GM10248 (cell line): ENCODE measurements at regions not wholly inside any gene's neighbourhood (a gene's known extent, or its start where the extent isn't known, plus 50 kb on each side); places are given as distances from the start of the nearest gene placed in this dataset.

Experiments used
- CTCF ChIA-PET: fragments of 300-600 bp; sonication (Branson Sonifier 250); formaldehyde crosslinking; extraction: SDS; loops from one replicate; lab custom pipeline; 2021; ENCODE audit warnings: antibody characterized with exemption; lab: Yijun Ruan, JAX
- POLR2A ChIA-PET: fragments of 350-650 bp; sonication (Branson Sonifier 250); formaldehyde crosslinking; extraction: SDS; loops from one replicate; lab custom pipeline; 2020; ENCODE audit warnings: antibody characterized with exemption; lab: Yijun Ruan, JAX
- DNase-seq: peaks from one replicate; pipeline ENCODE4 v3.0.0; 2012; ENCODE audit errors: extremely low spot score
- TF ChIP-seq, protein P1 (sequence below): IDR thresholded peaks from 2 replicates; pipeline ENCODE4 v1.5.1; 2012; ENCODE audit warnings: mild to moderate bottlenecking, low read depth; ENCODE audit errors: extremely low read depth, missing control alignments, control extremely low read depth

DNA sequence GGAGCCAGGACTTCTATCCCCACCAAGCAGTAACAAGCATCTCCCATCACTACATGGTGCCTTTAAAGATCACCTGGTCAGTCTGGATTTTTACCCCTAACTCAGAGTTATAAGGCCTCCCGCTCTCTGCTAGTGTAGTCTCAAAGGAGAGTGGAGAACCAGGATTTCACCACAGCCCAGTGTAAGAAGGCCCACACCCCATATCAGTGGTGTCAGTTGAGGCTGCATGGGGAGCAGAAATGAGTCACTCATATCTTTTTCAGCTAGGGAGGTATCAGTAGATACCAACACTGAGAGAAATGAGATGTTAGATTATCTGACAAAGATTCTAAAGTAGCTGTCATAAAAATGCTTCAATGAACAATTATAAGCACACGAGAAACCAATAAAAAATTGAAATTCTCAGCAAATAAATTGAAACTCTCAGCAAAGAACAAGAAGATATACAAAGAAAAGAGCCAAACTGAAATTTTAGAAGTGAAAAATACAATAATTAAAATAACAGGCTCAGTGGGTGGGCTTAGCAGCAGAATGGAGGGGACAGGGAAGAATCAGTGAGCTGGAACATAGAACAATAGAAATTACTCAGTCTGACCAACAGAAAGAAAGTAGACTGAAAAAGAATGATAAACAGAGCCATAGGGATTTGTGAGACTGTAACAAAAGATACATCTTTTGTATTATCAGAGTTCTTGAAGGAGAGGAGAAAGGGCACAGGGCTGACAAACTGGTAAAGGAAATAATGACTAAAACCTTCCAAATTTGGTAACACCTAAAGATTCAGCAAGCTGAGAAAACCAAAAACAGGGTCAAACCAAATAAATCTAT is 257.7 kb downstream of the ANAPC1 start:
- no peak for DNase-seq
- ChIA-PET CTCF (no interaction called here), POLR2A (no interaction called here)
- TF ChIP-seq, protein P1, sequence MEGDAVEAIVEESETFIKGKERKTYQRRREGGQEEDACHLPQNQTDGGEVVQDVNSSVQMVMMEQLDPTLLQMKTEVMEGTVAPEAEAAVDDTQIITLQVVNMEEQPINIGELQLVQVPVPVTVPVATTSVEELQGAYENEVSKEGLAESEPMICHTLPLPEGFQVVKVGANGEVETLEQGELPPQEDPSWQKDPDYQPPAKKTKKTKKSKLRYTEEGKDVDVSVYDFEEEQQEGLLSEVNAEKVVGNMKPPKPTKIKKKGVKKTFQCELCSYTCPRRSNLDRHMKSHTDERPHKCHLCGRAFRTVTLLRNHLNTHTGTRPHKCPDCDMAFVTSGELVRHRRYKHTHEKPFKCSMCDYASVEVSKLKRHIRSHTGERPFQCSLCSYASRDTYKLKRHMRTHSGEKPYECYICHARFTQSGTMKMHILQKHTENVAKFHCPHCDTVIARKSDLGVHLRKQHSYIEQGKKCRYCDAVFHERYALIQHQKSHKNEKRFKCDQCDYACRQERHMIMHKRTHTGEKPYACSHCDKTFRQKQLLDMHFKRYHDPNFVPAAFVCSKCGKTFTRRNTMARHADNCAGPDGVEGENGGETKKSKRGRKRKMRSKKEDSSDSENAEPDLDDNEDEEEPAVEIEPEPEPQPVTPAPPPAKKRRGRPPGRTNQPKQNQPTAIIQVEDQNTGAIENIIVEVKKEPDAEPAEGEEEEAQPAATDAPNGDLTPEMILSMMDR: no peak

DNA sequence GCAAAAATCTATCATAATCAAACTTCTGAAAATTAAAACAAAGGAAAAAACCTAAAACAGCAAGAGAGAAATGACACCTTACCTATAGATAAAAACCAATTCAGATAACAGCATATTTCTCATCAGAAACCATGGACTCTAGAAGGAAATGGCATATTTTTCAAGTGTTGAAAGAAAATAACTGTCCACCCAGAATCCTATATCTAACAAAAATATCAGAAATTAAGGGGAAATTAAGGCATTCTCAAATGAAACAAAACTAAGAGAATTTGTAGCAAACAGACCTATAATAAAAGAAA is 257.2 kb downstream of the ANAPC1 start:
- POLR2A ChIA-PET: no interaction called here
- no peak for DNase-seq
- TF ChIP-seq, protein P1: no peak
- CTCF ChIA-PET: no interaction called here

DNA sequence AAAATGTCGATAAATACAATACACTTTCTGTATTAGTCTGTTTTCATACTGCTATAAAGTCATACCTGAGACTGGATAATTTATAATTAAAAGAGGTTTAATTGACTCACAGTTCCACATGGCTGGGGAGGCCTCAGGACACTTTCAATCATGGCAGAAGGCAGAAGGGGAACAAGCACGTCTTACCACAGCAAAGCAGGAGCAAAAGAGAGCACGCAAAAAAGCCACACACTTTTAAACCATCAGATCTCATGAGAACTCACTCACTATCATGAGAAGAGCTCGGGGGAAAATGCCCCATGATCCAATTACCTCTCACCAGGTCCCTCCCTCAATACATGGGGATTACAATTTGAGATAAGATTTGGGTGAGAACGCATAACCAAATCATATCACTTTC is 256.7 kb downstream of the ANAPC1 start:
- ChIA-PET CTCF (no interaction called here), POLR2A (no interaction called here)
- no peak for DNase-seq
- TF ChIP-seq, protein P1: no peak

DNA sequence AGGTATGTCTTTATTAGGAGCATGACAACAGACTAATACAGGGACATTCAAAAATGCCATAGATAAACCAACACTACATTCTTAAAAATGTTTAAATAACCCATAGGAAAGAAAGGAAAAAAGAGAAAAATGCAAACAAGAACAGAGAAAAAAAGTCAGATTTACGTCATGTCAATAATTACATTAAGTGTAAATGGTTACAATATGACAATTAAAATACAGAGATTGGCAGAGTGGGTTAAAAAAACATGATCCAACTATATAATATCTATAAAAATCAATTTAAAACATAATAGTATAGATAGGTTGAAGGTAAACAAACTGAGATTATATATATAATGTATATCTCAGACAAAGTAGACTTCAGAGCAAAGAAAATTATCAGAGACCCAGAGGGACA is 255.8 kb downstream of the ANAPC1 start:
- TF ChIP-seq, protein P1: no peak
- no peak for DNase-seq
- ChIA-PET CTCF (no interaction called here), POLR2A (no interaction called here)

DNA sequence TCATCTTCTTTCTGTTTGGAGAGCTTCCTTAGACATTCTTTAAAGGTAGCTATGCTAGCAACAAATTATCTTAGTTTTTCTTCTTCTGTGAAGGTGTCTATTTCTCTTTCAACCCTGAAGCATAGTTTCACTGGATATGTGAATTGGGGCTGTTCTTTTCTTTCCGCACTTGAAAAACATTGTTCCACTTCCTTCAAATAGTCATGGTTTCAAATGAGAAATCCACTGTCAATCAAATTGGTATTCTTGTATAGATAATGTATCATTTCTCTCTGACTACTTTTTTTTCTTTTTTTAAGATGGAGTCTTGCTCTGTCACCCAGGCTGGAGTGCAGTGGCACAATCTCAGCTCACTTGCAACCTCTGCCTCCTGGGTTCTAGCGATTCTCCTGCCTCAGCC is 254.0 kb downstream of the ANAPC1 start:
- POLR2A ChIA-PET: no interaction called here
- TF ChIP-seq, protein P1: no peak
- CTCF ChIA-PET: interaction anchor here (1.2 kb wide), 1 partner anchor 11 kb away, joined by 3 read pairs; no protein-coding TSS in a partner anchor
- DNase-seq: no peak

DNA sequence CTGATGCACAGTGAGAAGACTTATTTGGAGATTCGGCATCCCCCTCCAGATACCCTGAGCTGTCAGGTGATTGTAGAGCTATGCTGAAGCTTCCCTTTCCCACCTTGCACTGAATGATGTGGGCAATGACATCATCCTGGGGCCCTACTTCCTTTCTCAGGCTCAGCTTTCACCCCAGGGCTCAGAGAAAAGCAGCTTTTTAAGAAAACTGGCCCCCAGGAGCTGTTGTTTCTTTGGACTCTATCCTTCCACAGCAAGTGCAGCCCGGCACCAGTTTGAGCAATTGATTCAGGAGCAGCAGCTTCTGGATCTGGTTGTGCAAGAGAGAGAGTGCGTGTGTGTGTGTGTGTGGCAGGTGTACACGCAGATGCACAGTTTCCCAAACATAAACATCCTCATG is 251.3 kb downstream of the ANAPC1 start:
- CTCF ChIA-PET: interaction anchor here (1.3 to 1.8 kb wide), 3 partner anchors 14 to 27 kb away, joined by 4 to 6 read pairs (median 5); no protein-coding TSS in a partner anchor
- peak; percentile 35 for DNase-seq
- POLR2A ChIA-PET: no interaction called here
- TF ChIP-seq, protein P1: no peak

DNA sequence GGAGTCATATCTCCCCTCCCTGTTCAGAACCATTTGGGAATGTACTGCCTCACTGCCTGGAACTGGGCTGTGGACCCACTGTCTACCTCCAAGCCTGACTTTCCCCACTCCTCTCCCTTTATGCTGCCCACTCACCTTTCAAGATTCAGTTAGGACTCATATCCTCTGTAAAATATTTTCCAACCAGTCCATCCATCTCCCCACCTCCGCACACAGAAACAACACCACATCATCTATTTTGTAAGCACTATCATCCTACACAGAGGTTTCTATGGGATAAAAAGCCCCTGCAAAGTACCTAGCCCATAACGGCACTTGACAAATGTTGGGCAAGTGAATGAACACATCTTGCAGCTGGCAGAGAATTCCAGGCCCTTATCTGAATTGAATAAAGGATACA is 250.8 kb downstream of the ANAPC1 start:
- DNase-seq: no peak
- CTCF ChIA-PET: interaction anchor here (1.5 to 1.8 kb wide), 2 partner anchors 14 kb away, joined by 5 to 6 read pairs; no protein-coding TSS in a partner anchor
- TF ChIP-seq, protein P1: no peak
- POLR2A ChIA-PET: no interaction called here
